ENCODE measurements at regions not wholly inside any gene's neighbourhood (a gene's known extent, or its start where the extent isn't known, plus 50 kb on each side); places are given as distances from the start of the nearest gene placed in this dataset.

DNA sequence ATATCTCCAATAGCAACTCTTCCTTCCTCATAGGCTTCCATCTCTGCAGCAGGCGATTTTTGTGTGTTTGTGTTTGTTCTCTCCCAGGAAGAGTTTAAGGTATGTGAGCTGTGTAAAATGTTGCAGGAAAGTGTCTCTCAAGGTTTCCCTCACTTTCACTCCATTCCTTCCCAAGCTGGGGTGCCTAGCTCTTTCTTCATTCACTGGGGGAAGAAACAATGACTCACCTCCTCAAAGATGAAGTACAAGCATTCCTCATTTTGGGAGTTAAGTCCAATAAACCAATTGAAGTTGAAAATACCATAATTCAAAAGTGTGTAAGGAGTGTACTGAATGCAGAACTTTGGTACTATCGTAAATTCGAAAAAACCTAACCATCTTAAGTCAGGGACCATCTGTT, 422.7 kb upstream of the CFAP20DC start:
- in situ Hi-C loops (cut with HindIII; ENCODE audit: low sequenced_read_pairs): no loop called here
- H3K4me3 ChIP-seq (ENCODE audit: low read depth, low read length): no peak overlapping the region
- no peak for DNase-seq (ENCODE audit: low read depth, low spot score)
- TF ChIP-seq CTCF (IDR thresholded peaks at IDR 0.05; ENCODE audit: low read depth, low read length): no peak

DNA sequence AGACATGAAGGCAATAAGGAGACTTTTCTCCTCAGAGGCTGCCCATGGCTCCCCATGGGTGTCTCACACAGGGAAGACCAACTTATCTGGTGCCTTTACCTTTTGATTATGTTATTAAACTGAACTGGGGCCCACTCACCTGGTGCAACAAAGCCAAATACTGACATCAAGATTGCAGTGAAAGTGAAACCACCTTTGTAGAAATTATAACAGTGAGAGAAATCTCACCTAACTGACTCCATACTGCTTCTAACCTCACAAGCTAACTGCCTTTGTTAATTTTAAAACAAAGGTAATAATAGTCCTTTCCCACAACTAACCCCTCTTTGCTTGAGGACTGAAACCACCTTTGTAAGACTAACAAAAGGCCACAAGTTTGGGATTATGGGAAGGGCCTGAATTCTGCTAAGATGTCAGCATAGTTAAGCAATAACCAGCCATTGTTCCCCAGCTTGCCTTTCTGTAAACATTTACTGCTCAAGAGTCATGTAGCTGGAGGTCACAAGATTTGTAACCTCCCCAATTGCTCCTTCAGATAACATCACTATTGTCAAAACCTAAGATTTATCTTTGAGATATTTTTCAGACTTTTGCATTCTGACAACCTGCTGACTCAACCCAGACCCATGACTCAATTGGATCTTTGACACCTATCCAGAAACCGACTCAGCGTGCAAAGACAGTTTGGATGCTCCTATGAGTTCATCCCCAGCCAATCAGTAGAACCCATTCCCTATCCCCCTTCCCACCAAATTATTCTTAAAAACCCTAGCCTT, 420.3 kb upstream of the CFAP20DC start:
- no peak for TF ChIP-seq CTCF (IDR thresholded peaks at IDR 0.05; ENCODE audit: low read depth, low read length)
- H3K4me3 ChIP-seq (ENCODE audit: low read depth, low read length): no peak overlapping the region
- in situ Hi-C loops (cut with HindIII; ENCODE audit: low sequenced_read_pairs): no loop called here
- DNase-seq (ENCODE audit: low read depth, low spot score): no peak

DNA sequence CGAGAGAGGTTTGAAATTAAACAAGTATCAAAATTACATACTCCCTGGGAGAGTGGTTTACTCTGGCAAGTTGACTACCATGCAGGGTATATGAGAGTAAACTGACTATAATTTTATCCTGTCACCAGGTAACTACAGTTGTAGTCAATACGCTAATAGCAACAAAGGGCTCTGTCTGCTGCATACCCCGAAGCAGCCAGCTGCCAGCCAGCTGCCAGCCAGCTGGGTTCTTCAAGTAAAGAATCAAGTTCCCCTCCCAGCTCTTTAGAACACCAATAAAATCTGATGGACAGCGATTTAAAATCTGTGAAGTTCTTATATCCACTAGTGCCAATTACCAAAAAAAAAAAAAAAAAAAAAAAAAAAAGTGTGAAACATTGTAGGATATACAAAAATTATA, 417.7 kb upstream of the CFAP20DC start:
- no peak for TF ChIP-seq CTCF (IDR thresholded peaks at IDR 0.05; ENCODE audit: low read depth, low read length)
- in situ Hi-C loops (cut with HindIII; ENCODE audit: low sequenced_read_pairs): no loop called here
- no peak overlapping the region for H3K4me3 ChIP-seq (ENCODE audit: low read depth, low read length)
- no peak for DNase-seq (ENCODE audit: low read depth, low spot score)

DNA sequence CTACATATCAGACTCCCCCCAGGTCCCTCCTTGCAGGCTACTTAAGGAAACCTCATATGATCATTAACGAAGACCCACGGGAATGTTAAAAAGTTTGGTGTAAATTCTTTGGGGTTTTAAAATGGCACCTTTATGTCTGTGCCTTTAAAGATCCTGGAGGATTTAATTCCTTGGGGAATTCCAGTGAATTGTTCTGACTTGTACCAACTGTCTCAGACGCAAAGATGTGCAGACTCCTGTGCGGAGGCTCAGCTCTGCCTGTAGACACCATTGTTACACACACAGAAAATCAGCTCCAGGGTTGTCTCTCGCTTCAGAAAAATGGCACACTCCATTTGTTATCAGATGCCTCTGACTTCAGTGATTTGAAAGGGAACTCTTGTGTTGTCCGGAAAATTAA, 414.4 kb upstream of the CFAP20DC start:
- no peak for TF ChIP-seq CTCF (IDR thresholded peaks at IDR 0.05; ENCODE audit: low read depth, low read length)
- DNase-seq (ENCODE audit: low read depth, low spot score): no peak
- H3K4me3 ChIP-seq (ENCODE audit: low read depth, low read length): no peak overlapping the region
- in situ Hi-C loops (cut with HindIII; ENCODE audit: low sequenced_read_pairs): no loop called here

DNA sequence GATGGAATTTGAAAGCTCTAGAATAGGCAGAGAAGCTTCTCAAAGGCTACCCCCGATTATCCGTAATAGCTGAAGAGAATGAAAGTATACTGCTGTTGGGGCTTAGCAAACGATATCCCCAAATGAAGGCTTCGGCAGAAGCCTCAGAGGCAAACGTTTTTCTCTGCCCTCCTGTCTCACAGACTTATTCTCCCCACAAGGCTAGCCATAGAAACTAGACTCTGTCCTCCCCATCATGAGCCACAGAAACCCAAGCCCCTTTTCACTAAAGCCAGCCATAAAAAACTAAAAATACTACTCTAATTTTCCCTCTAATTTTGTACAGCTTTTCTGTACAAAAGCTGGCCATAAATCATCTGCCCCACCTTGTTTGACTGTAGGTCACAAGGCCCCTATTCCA, 413.4 kb upstream of the CFAP20DC start:
- no peak overlapping the region for H3K4me3 ChIP-seq (ENCODE audit: low read depth, low read length)
- in situ Hi-C loops (cut with HindIII; ENCODE audit: low sequenced_read_pairs): no loop called here
- no peak for TF ChIP-seq CTCF (IDR thresholded peaks at IDR 0.05; ENCODE audit: low read depth, low read length)
- no peak for DNase-seq (ENCODE audit: low read depth, low spot score)

DNA sequence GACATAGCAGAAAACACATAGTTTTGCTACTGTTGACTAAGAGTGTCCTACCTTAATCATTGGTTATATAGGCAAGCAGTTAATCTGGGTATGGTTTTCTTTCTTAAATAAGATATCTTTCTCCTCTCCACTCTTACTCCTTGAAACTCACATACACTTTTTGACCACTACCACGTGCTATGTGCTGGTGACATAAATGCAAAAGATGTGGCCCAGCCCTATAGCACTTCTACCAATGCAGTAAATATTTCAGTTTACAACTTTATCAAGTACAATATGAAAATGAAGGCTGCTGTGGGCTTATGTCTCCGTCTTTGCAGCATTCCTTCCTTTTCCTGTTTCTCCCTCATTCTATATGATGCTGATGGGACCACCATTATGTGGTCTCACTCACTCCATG, 410.2 kb upstream of the CFAP20DC start:
- in situ Hi-C loops (cut with HindIII; ENCODE audit: low sequenced_read_pairs): no loop called here
- H3K4me3 ChIP-seq (ENCODE audit: low read depth, low read length): no peak overlapping the region
- no peak for TF ChIP-seq CTCF (IDR thresholded peaks at IDR 0.05; ENCODE audit: low read depth, low read length)
- no peak for DNase-seq (ENCODE audit: low read depth, low spot score)
